Testis (tissue), 2 donors: ENCODE measurements at regions not wholly inside any gene's neighbourhood (a gene's known extent, or its start where the extent isn't known, plus 50 kb on each side); places are given as distances from the start of the nearest gene placed in this dataset.

Source experiments
- DNase-seq: peaks from one replicate; pipeline ENCODE4 v3.0.0-alpha.2; 2019
- H3K27ac ChIP-seq, 2 donors: fragments of 200-600 bp; sonication (generic); one replicate each; pipeline ENCODE4 v1.5.1; 2019
- H3K27me3 ChIP-seq: fragments of 200-600 bp; sonication (generic); one replicate; pipeline ENCODE4 v1.5.1; 2019
- H3K36me3 ChIP-seq: fragments of 200-600 bp; sonication (generic); one replicate; pipeline ENCODE4 v1.5.1; 2017; ENCODE audit warnings: low read depth; ENCODE audit errors: missing control alignments
- H3K4me1 ChIP-seq: fragments of 200-600 bp; sonication (generic); one replicate; pipeline ENCODE4 v1.5.1; 2019
- H3K4me3 ChIP-seq, 2 donors: fragments of 200-600 bp; sonication (generic); one replicate each; pipeline ENCODE4 v1.5.1; 2017 to 2019
- H3K9me3 ChIP-seq: fragments of 200-600 bp; sonication (generic); one replicate; pipeline ENCODE4 v1.5.1; 2017
- POLR2A ChIP-seq: fragments of 450-650 bp; IDR thresholded peaks from one replicate; pipeline ENCODE4 v1.6.1; 2017; ENCODE audit warnings: antibody characterized with exemption, mild to moderate bottlenecking, moderate library complexity
- WGBS, 2 donors: methylation state at CpG; one replicate each; pipeline ENCODE4 v1.1.5; 2018; 5-methylcytosine and 5-hydroxymethylcytosine counted together
- intact Hi-C: fragments of 100-400 bp; cut with DNase I; formaldehyde crosslinking; loops from one replicate; pipeline ENCODE4 v1.15.1; 2023; ENCODE audit warnings: low total_unique reads
- TF ChIP-seq, protein P1 (sequence below), 3 experiments: fragments of 450-650 bp in 2 of 3; fragments of 200-600 bp in 1 of 3; sonication (generic) in 1 of 3; IDR thresholded peaks; one replicate each; pipeline ENCODE4 v1.5.1; 2016 to 2019; ENCODE audit warnings: antibody characterized with exemption in 3 of 3, mild to moderate bottlenecking in 2 of 3, moderate library complexity in 1 of 3

DNA sequence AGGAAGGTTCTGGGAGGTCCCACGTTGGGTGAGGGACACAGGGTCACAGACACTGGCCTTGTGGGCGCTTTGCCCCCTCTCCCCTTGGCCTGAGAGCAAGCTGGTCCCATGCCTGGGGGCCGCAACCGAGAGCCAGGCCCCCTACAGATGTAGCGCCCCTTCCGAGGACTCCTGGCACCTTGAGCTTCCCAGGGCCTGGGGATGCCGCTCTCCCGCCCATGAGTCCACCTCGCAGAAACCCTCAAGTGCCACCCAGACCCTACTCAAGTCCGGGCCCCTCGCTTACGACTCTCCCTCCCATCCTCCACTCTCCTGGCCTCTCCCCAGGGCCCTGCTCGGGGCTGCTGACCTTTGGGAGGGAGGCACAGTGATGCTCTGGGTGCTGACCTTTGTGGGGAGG lies 204.0 kb downstream of the BRD1 start:
- no peaks in the 10 kb centered on the region for H3K9me3 ChIP-seq
- intact Hi-C loops, result no loop called here
- H3K27ac ChIP-seq, result no peak overlapping the region
- no peak for DNase-seq
- WGBS, 2 donors, result 85 to 97% methylated on average over 7 to 13 of the region's 13 CpGs
- no peak overlapping the region for H3K4me3 ChIP-seq
- H3K36me3 ChIP-seq, result no peaks in the 10 kb centered on the region
- H3K27me3 ChIP-seq, result no peaks in the 10 kb centered on the region
- H3K4me1 ChIP-seq, result peaks cover 3% of the 10 kb centered on the region
- no peak for TF ChIP-seq POLR2A
- TF ChIP-seq, protein P1, sequence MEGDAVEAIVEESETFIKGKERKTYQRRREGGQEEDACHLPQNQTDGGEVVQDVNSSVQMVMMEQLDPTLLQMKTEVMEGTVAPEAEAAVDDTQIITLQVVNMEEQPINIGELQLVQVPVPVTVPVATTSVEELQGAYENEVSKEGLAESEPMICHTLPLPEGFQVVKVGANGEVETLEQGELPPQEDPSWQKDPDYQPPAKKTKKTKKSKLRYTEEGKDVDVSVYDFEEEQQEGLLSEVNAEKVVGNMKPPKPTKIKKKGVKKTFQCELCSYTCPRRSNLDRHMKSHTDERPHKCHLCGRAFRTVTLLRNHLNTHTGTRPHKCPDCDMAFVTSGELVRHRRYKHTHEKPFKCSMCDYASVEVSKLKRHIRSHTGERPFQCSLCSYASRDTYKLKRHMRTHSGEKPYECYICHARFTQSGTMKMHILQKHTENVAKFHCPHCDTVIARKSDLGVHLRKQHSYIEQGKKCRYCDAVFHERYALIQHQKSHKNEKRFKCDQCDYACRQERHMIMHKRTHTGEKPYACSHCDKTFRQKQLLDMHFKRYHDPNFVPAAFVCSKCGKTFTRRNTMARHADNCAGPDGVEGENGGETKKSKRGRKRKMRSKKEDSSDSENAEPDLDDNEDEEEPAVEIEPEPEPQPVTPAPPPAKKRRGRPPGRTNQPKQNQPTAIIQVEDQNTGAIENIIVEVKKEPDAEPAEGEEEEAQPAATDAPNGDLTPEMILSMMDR (IDR thresholded peaks at IDR 0.05), result no peak

DNA sequence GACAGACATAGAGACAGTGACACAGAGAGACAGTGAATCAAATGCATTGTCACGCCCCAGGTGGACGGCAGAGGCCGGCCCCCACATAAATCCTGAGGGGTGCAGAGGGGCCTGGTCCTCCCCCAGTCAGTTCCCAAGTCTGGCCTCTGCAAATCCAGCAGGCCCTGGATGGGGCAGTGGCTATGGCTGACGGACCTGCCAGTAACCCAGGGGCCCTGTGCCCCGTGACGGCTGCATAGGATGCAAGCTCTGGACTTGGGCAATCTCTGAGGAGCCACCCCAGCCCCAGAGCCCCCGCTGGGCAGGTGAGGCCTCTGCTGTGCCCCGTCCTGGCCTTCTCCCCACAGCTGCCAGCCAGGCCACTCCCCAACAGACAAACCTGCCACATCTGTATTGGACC lies 204.5 kb downstream of the BRD1 start:
- Histone ChIP-seq H3K4me3 (no peak overlapping the region), H3K36me3 (no peaks in the 10 kb centered on the region), H3K27me3 (no peaks in the 10 kb centered on the region), H3K9me3 (no peaks in the 10 kb centered on the region), H3K27ac (no peak overlapping the region), H3K4me1 (no peaks in the 10 kb centered on the region)
- 72 to 78% methylated on average over 3 to 6 of the region's 8 CpGs for WGBS, 2 donors
- intact Hi-C loops, result no loop called here
- DNase-seq, result no peak
- TF ChIP-seq, protein P1 (IDR thresholded peaks at IDR 0.05), result no peak
- no peak for TF ChIP-seq POLR2A

DNA sequence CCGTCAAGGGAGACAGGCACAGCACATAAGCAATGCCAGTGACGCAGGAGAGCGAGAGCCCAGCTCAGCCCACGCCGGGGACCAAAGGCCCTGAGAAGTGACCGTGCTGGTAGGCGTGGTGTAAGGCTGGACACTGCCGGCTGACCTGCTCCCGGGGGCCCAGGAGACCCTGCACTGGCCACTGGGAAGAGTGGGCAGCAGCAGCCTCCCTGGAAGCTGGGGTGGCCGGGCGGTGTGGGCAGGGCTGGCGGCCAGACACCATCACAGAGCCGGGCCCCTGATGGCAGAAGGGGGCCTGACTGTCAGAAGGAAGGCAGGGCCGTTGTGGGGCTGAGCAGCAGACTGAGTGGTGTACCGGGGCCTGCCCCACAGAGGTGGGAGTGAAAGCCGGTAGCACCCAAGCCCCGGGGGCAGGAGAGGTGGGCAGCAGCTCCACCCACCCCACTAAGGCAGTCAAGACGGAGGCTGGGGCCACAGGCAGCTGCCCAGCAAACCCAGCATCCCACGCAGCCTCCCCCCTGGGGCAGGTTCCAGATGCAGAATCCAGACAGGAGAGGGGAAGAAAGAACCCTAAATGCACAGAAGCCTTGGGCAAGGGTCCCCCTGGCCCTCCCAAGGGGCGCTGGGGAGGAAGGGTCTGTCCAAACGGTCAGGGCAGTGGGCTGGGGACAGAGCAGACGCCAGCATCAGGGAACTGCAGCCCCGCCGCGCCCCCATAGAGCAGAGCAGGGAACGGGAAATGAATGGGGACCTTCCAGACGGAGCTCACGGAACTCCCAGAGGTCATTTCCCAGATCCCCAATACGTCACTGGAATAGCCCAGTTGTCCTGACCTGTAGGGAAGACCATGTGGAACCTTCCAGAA lies 205.2 kb downstream of the BRD1 start:
- no peak for DNase-seq

DNA sequence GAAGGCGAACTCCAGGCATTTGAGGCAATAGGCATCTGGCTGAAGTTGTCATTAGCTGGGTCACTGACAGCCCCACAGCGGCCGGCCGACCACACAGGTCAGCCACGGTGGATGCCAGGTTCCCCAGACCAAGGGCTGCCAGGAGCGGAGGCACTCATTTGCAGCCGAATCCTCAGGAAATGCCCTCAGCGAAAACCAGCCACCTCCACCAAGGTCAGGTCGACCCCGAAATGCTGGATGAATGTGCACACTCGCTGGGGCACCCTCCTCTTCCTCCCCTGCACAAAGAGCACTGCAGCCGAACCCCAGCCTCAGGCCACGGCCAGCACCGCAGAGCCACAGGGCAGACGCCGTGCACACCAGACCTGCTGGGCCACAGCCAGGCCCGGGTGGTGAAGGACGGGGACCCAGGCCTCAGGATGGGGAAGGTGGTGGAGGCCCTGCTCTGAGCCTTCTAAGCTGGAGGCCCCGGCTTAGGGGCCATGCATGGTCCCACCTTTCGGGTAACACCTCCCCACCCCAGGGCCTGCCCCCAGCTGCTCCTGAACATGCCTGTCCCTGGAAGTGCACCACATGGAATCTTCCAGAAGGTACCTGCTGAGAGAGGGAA lies 206.0 kb downstream of the BRD1 start:
- H3K4me1 ChIP-seq, result no peaks in the 10 kb centered on the region
- H3K27ac ChIP-seq, result no peak overlapping the region
- H3K36me3 ChIP-seq, result no peaks in the 10 kb centered on the region
- TF ChIP-seq, protein P1 (IDR thresholded peaks at IDR 0.05), result no peak
- TF ChIP-seq POLR2A, result no peak
- H3K4me3 ChIP-seq, result no peak overlapping the region
- DNase-seq, result no peak
- no peaks in the 10 kb centered on the region for H3K9me3 ChIP-seq
- intact Hi-C loops, result no loop called here
- whole genome bisulfite sequencing, 2 donors, result 81 to 85% methylated on average over 6 to 20 of the region's 20 CpGs
- H3K27me3 ChIP-seq, result no peaks in the 10 kb centered on the region

More for the DNA sequence above, 205.2 kb downstream of the BRD1 start:
- Histone ChIP-seq H3K9me3 (no peaks in the 10 kb centered on the region), H3K4me3 (no peak overlapping the region), H3K27me3 (no peaks in the 10 kb centered on the region), H3K27ac (no peak overlapping the region), H3K4me1 (no peaks in the 10 kb centered on the region), H3K36me3 (no peaks in the 10 kb centered on the region)
- WGBS, 2 donors, result 86 to 89% methylated on average over 11 to 29 of the region's 29 CpGs
- TF ChIP-seq POLR2A, result no peak
- TF ChIP-seq, protein P1 (IDR thresholded peaks at IDR 0.05), result no peak
- intact Hi-C loops, result no loop called here
